ENCODE measurements at regions not wholly inside any gene's neighbourhood (a gene's known extent, or its start where the extent isn't known, plus 50 kb on each side); places are given as distances from the start of the nearest gene placed in this dataset.

GRCh38 chr3:184505076-184505878 is 56.3 kb upstream of the EPHB3 start:
- DNase-seq (ENCODE audit: extremely low read depth, low read depth, low spot score) = no peak

DNA sequence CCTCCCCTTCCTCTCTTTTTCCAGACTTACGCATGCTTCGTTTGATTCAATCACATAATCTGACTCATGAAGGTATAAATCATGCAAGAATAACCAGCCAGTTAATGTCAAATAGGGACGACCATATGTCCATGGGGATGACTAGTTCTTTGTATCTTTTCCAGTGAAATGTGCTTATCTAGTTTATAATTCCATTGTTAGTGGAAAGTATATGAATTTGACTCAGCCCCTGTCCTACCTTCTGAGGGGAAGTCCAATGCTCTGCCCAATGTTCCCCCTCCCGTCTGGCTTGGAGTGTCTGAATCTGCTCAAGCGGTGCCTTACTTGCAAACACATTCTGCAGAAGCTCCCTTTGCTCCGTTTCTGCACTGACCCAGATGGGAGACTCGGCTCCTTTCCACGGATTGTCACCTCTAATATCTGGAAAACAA is 55.0 kb upstream of the EPHB3 start:
- no peak for DNase-seq (ENCODE audit: extremely low read depth, low read depth, low spot score)

GRCh38 chr3:184508938-184509337 is 52.6 kb upstream of the EPHB3 start:
- no peak for DNase-seq (ENCODE audit: extremely low read depth, low read depth, low spot score)

DNA sequence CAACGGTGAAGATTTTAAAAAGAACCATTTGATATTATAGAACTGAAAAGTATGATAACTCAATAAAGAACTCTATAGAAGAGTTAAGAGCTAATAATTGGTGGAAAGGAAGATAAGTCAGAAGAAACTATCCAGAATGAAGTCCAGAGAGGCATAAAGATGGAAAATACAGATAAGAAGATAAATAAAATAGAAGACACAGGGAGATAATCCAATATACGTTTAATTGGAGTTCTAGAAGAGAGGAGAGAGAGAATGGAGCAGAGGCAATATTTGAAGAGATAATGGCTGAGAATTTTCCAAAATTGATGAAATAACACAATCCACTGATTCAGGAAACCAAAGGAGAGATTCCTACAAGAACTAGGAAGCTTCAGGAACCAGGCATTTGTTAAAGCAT is 49.8 kb upstream of the EPHB3 start:
- no peak for DNase-seq (ENCODE audit: extremely low read depth, low read depth, low spot score)

Measured in glomerular endothelial cell (primary cell).